Activated CD4-positive, alpha-beta T cell treated with anti-CD3 and anti-CD28 coated beads, Interleukin-2, amount 50 U/mL, for 24 hours (primary cell): ENCODE measurements at regions not wholly inside any gene's neighbourhood (a gene's known extent, or its start where the extent isn't known, plus 50 kb on each side); places are given as distances from the start of the nearest gene placed in this dataset.
"Not testable (repeated sequence)": the region's sequence is repeated elsewhere in the genome, so short reads cannot be mapped to it uniquely, and the experiment has no call there.

ENCODE experiments used
- DNase-seq, 2 donors: peaks; one replicate each; pipeline ENCODE4 v3.0.0-alpha.2; 2020; ENCODE audit warnings: low read depth in 1 of 2, low spot score in 1 of 2

DNA sequence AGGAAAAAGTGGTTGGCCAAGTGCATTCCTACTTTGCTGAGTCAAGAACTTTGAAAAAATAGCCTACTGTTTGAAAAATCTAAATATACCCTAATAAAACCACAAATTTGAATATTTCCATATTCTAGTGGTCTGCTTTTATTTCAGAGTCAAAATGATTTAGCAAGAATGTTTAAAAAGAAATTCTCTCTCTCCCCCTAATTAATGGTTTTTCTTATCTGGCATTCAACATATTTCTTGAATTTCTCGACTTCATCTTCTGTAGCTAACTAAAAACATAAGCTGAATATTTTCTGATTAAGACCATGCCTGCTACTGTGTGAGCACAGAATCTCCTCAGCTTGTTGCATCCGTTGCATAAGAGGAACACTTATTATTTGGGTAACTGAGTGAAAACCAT is 563.5 kb upstream of the TBL1XR1 start:
- no peak for DNase-seq

DNA sequence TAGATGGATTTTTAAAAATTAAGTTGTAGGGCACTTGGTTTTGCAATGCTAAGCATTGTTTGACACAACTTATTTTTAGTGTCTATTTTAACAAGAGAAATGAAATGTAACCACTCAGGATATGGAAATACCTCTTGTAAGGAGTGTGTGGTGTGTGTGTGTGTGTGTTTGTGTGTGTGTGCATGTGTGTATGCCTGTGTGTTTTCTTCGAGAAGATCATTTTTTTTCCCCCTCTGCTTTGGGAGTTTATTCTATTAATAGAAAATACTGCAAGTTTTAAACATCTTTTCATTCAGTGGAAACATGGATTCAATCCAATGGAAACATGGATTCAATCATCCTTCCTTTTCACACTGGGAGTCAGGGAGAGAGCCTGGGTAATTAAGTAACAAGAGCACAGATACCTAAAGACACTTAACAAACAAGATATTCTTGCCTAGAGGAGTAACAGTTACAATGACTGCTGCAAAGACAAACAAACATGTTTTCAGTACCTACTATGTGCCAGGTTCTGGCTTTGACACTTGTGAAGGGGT is 567.2 kb upstream of the TBL1XR1 start:
- DNase-seq = no peak

DNA sequence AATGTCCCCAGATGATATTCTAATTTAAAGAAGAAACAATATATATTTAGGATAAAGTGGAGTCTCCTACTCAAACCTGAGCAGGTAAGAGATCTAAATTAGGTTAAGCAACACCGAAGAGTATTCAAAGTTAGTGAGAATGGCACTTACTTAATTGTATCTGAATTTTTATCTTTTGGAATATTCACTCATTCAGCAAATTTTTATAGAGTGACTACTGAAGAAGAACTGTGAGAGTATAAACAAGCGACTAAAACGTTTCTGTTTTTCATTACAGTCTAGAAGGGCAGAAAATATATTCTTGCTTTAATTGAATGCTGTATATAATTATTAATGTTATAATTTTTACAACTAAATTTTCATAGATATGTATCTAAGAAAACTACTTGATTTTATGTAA is 567.7 kb upstream of the TBL1XR1 start:
- no peak for DNase-seq

- DNase-seq = no peak
Observed at GRCh38 chr3:177770383-177771230, 573.3 kb upstream of the TBL1XR1 start.

- DNase-seq = no peak
Observed at GRCh38 chr3:177771780-177772179, 574.5 kb upstream of the TBL1XR1 start.

- DNase-seq = no peak
Observed at GRCh38 chr3:177772908-177773557, 575.8 kb upstream of the TBL1XR1 start.

DNA sequence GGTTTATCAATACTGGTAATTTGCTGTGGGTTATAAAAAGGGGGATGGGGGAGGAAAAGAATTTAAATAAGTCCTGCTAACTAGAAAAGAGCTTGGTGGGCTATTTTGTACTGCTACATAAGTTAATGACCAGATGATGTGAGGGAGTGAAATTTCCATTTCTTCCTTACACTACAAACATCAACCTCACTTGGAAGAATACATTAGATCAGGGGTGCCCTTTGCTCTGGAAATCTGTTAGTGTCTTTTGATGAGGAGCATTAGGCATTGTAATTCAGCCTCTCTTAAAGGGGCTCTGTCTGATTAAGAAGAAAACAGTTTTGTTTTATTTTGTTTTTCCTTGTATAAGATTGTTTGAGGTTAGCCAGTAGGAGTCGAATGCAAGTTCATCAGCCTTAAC is 576.4 kb upstream of the TBL1XR1 start:
- no peak for DNase-seq

- DNase-seq = no peak
Observed at GRCh38 chr3:177776661-177777101, 579.4 kb upstream of the TBL1XR1 start.

DNA sequence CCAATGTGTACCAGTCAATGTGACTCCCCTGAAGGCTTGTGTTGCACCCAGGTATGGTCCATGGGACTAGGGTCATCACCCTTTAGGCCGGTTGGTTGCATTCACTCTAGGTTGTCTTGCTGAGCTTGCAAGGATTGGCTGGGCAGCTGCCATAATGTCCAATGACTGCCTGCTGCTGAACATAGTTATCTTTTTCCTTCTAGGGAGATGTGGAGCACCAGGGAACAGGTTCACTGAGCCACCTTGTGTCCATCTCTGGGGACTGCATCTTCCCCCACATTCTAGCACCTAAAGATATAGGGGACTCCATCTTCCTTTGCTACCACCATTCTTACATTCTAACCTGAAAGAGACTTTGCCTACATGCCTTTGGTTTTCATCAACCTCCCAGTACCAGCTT is 580.4 kb upstream of the TBL1XR1 start:
- DNase-seq = peak; percentile 13 to 37

DNA sequence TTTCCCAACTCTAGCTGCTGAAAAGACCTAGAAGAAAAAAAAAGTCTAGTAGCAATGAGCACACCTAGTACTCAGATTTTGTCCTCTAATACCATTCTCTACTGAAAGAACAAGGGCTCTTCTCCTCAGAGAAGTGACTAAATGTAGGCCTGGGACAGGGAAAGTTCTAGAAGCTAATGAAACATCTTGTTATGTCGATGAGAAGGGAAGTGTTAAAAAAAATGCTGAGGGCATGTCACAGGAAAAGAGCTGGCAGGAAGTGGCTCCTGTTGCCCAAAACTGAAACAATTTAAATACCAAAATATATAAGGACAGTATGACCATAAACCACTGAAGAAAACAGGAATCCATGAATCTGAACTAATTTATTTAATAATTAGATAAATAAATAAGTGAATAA is 581.4 kb upstream of the TBL1XR1 start:
- no peak for DNase-seq

GRCh38 chr3:177781686-177782161 is 584.4 kb upstream of the TBL1XR1 start:
- DNase-seq = no peak

GRCh38 chr3:177783338-177783737 is 586.1 kb upstream of the TBL1XR1 start:
- no peak for DNase-seq

DNA sequence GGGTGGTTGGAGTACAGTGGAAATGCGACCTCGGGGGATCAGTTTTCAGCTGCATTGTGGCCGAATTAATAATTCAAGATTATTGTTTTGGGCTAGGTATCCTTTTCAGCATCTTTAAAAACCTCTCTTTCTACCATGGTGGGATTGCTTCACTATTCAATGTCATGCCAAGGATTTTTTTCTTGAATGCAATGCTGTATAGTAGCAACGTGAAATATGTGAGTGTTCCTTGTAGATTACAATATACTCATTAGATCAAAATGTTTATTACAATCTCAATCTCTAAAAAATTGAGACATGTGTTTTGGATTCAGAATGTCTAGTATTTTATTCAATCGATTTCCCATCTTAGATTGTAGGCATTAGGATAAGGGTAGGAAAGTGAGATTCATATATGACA is 586.5 kb upstream of the TBL1XR1 start:
- no peak for DNase-seq

DNA sequence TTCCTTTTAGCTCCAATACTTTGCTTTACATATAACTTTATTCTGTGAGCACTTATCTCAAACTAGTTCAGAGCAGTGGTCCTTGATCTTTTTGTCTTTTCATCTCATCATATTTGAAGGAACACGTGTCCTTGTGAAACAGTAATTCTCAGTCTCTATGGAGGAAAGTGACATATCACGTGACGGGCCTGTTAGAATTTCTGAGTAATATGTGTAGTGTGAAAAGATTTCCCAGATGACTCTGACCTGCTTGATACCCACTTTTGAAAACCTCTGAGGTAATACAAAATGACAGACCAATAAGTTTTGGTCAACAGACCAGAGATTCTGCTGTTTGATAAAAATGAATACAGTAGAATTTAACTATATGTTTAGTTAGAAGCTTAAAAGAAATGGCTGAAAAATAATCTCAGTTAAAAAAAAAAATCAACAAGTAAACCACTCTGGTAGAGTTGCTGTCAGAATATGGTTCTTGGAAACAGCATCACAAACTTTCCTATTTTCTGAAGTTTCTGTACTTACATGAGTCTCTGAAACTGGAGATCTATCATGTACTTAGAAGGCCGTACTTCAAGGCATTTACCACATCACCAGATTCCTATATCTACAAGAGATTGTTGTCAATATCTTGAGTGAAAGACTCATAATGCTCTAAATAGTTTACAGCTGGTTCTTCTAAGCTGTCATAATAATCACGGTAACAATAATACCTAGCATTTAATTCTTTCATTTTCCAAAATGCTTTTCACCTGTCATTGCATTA is 590.2 kb upstream of the TBL1XR1 start:
- peak in 1 of 2 donors; percentile 17 for DNase-seq

DNA sequence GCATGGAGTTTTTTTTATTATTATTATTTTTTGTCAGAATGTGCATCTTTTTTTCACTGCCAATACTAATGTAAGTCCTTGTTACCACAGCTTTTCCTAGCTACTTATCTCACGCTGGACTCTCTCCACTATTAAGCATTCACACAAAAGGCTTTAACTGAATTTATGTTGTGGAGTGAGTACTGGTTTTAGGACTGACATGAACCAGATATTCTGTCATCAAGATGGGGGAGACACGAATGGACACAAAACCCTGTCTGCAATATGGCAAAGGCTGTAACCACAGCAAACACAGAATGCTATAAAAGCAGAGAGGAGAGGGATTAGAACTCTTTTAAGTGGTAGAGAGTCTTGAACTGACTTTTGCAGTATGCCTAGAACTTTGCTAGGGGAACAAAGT is 592.2 kb upstream of the TBL1XR1 start:
- no peak for DNase-seq

DNA sequence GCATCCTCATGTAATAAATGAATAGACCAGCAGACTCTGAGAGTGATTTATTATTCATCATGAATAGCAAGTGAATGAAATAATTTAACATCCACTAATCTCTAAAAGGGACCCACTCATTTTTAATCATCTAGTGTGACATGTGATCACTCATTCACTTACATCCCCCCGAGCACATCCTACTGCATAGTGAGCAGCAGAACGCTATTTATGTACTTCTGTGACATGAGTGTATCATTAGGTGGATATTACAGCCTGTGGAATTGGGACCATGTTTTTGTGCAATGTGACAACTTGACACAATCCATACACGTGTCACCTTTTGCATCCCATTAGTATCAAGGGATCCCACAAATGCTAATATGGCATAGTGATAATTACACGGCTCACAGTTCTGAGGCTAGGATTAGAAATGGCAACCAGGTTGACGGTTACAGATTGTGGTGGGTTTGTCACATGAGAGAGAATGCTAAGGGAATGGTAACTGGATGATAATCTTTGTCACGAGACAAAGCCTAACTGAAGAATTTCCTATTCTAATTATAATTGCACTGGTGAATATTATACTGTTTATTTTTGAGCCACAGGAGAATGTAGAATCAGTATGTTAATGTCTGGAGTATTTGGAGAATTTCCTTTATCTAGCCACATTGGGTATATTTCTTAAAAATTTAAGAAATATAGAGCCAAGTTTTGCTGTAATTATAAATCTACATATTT is 595.2 kb upstream of the TBL1XR1 start:
- no peak for DNase-seq

- no peak for DNase-seq
Observed at GRCh38 chr3:177793451-177793850, 596.2 kb upstream of the TBL1XR1 start.

GRCh38 chr3:177795216-177795615 is 597.9 kb upstream of the TBL1XR1 start:
- DNase-seq = no peak

DNA sequence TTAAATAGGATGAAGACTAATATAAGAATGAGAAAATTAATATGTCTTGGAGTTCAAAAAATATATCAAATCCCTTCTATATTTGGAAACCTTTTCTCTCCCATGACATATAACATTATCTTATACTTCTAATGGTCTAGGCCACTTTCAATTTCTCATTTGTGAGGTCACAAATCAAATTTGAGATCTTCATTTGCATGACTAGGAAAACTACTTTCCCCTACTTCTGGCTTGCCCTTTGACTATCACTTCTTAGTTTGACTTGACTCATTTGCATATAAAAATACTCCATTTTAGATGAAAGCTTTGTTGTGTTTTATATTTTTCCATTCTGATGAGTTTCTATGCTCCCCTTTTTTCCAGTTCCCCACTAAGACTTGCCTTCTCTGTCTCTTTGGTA is 598.6 kb upstream of the TBL1XR1 start:
- DNase-seq = no peak

DNA sequence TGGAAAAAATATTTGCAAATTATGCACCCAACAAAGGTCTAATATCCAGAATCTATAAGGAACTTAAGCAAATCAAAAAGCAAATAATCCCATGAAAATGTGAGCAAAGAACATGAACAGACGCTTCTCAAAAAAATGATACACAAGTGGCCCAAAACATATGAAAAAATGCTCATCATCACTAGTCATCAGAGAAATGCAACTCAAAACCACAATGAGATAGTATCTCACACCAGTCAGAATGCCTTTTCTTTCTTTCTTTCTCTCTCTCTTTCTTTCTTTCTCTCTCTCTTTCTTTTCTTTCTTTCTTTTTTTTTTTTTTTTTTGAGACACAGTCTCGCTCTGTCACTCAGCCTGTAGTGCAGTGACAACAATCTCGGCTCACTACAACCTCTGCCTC is 602.9 kb upstream of the TBL1XR1 start:
- DNase-seq = not testable (repeated sequence)

GRCh38 chr3:177800561-177800960 is 603.3 kb upstream of the TBL1XR1 start:
- no peak for DNase-seq
